ENCODE measurements at regions not wholly inside any gene's neighbourhood (a gene's known extent, or its start where the extent isn't known, plus 50 kb on each side); places are given as distances from the start of the nearest gene placed in this dataset.
"Not testable (repeated sequence)": the region's sequence is repeated elsewhere in the genome, so short reads cannot be mapped to it uniquely, and the experiment has no call there.

DNA sequence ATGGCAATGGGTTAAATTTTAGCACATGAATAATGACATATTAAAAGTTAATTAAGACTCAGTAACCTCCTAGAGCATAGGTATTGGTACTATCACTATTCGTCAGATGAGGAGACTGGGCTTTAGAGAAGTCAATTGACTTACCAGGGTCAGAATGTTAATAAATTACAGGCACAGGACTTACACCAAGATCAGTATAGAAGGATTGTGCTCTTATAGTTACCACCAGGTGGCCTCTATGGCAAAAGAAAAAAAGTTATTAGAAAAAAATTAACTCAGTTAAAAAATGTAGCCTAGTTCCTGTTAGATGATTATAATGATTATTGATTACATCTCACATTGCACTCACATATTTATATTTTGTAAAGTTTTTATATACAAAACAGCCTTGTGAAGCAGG, 1163.7 kb downstream of the FAM181B start:
- no peak for DNase-seq (ENCODE audit: low spot score in 2 of 2)
- H3K9me3 ChIP-seq: no peaks in the 10 kb centered on the region
- no peaks in the 10 kb centered on the region for H3K36me3 ChIP-seq (replicated peaks)
- H3K27me3 ChIP-seq (ENCODE audit: low read depth): no peaks in the 10 kb centered on the region
- no peak overlapping the region for H3K4me3 ChIP-seq
- in situ Hi-C loops (cut with MboI; ENCODE audit: low sequenced_read_pairs): no loop called here
- no peaks in the 10 kb centered on the region for H3K4me1 ChIP-seq

DNA sequence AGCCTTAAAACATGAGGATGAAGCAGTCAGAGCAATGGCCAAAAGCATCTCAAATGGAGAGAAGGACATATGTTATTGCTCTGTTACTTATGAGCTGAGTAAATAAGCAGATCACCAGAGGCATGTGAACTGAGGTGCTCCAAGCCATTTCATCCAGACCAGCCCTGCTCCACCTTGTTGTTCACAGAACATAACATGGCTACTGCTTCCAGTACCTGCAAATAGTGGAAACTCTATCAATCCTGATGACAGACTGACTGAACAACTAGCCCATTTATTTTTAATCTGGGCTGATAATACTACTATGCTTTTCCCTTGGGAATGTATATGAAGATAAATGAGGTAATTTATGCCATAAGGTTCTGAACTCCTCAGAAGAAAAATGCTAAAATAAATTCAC, 1164.7 kb downstream of the FAM181B start:
- Histone ChIP-seq H3K4me1 (no peaks in the 10 kb centered on the region), H3K27me3 (ENCODE audit: low read depth) (no peaks in the 10 kb centered on the region), H3K36me3 (replicated peaks) (no peaks in the 10 kb centered on the region), H3K4me3 (no peak overlapping the region), H3K9me3 (no peaks in the 10 kb centered on the region)
- DNase-seq (ENCODE audit: low spot score in 2 of 2): no peak
- in situ Hi-C loops (cut with MboI; ENCODE audit: low sequenced_read_pairs): no loop called here

DNA sequence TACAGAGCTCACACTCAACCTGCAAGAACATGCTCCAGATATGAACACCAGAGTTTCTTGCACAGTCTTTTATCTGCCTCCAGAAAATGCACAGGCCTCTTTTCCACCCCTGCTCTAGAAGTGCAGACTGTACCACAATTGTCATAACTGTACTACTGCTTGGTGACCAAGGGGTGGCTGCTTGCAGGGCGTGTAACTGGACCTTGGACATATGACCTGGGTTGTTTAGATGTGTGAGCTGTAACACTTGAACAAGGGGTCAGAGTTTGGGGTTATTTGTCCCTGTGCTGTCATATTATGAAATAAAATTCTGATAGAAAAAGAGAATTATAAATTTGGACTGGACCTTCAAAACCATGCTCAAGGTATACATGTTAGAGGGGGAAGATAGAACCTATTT, 1185.5 kb downstream of the FAM181B start:
- DNase-seq (ENCODE audit: low spot score in 2 of 2): no peak
- H3K9me3 ChIP-seq: no peaks in the 10 kb centered on the region
- H3K4me3 ChIP-seq: no peak overlapping the region
- in situ Hi-C loops (cut with MboI; ENCODE audit: low sequenced_read_pairs): no loop called here
- H3K36me3 ChIP-seq (replicated peaks): no peaks in the 10 kb centered on the region
- no peaks in the 10 kb centered on the region for H3K27me3 ChIP-seq (ENCODE audit: low read depth)
- H3K4me1 ChIP-seq: no peaks in the 10 kb centered on the region

- H3K36me3 ChIP-seq (replicated peaks); H3K4me3 ChIP-seq; H3K9me3 ChIP-seq; in situ Hi-C loops (cut with MboI; ENCODE audit: low sequenced_read_pairs); H3K4me1 ChIP-seq; H3K27me3 ChIP-seq (ENCODE audit: low read depth): not testable (repeated sequence)
- DNase-seq (ENCODE audit: low spot score in 2 of 2): peak in 1 of 2 experiments; percentile 6
Observed at GRCh38 chr11:81539806-81540205, 1193.9 kb downstream of the FAM181B start.

GRCh38 chr11:81515566-81515965, 1218.1 kb downstream of the FAM181B start:
- Histone ChIP-seq H3K4me3 (no peak overlapping the region), H3K36me3 (replicated peaks) (no peaks in the 10 kb centered on the region), H3K27me3 (ENCODE audit: low read depth) (no peaks in the 10 kb centered on the region), H3K9me3 (no peaks in the 10 kb centered on the region), H3K4me1 (no peaks in the 10 kb centered on the region)
- in situ Hi-C loops (cut with MboI; ENCODE audit: low sequenced_read_pairs): no loop called here
- DNase-seq (ENCODE audit: low spot score in 2 of 2): no peak

GRCh38 chr11:81497202-81497804, 1236.4 kb downstream of the FAM181B start:
- H3K36me3 ChIP-seq (replicated peaks): no peaks in the 10 kb centered on the region
- peak; percentile 36 to 42 for DNase-seq (ENCODE audit: low spot score in 2 of 2)
- H3K4me3 ChIP-seq: no peak overlapping the region
- H3K9me3 ChIP-seq: no peaks in the 10 kb centered on the region
- in situ Hi-C loops (cut with MboI; ENCODE audit: low sequenced_read_pairs): no loop called here
- no peaks in the 10 kb centered on the region for H3K27me3 ChIP-seq (ENCODE audit: low read depth)
- H3K4me1 ChIP-seq: no peaks in the 10 kb centered on the region

GRCh38 chr11:81496601-81497000, 1237.1 kb downstream of the FAM181B start:
- no peaks in the 10 kb centered on the region for H3K27me3 ChIP-seq (ENCODE audit: low read depth)
- H3K36me3 ChIP-seq (replicated peaks): no peaks in the 10 kb centered on the region
- H3K9me3 ChIP-seq: no peaks in the 10 kb centered on the region
- in situ Hi-C loops (cut with MboI; ENCODE audit: low sequenced_read_pairs): no loop called here
- DNase-seq (ENCODE audit: low spot score in 2 of 2): no peak
- no peaks in the 10 kb centered on the region for H3K4me1 ChIP-seq
- no peak overlapping the region for H3K4me3 ChIP-seq

GRCh38 chr11:81495699-81496292, 1237.9 kb downstream of the FAM181B start:
- DNase-seq (ENCODE audit: low spot score in 2 of 2): no peak
- in situ Hi-C loops (cut with MboI; ENCODE audit: low sequenced_read_pairs): no loop called here
- H3K4me1 ChIP-seq: no peaks in the 10 kb centered on the region

DNA sequence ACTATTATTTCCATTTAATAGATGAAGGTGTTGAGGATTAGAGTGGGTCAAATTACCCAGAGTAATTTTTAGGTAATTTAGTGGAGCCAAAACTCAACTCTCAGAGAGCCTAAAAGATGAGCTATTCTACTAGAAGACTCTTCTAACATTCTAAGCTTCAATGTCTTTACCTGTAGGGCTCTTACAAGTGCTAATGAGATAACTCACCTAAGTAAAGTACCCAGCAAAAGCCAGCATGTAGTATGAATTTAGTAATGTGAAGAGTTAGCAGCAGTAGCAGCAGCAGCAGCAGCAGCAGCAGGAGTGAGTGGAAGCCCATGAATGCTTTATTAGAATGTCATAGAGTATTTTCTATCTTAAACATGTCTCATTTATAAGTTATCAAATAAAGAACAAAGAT, 1239.2 kb downstream of the FAM181B start:
- Histone ChIP-seq H3K27me3 (ENCODE audit: low read depth) (no peaks in the 10 kb centered on the region), H3K9me3 (no peaks in the 10 kb centered on the region), H3K4me3 (no peak overlapping the region), H3K4me1 (no peaks in the 10 kb centered on the region), H3K36me3 (replicated peaks) (no peaks in the 10 kb centered on the region)
- DNase-seq (ENCODE audit: low spot score in 2 of 2): no peak
- in situ Hi-C loops (cut with MboI; ENCODE audit: low sequenced_read_pairs): no loop called here

More at GRCh38 chr11:81495699-81496292, 1237.9 kb downstream of the FAM181B start:
- Histone ChIP-seq H3K4me3 (no peak overlapping the region), H3K27me3 (ENCODE audit: low read depth) (no peaks in the 10 kb centered on the region), H3K9me3 (no peaks in the 10 kb centered on the region), H3K36me3 (replicated peaks) (no peaks in the 10 kb centered on the region)

DNA sequence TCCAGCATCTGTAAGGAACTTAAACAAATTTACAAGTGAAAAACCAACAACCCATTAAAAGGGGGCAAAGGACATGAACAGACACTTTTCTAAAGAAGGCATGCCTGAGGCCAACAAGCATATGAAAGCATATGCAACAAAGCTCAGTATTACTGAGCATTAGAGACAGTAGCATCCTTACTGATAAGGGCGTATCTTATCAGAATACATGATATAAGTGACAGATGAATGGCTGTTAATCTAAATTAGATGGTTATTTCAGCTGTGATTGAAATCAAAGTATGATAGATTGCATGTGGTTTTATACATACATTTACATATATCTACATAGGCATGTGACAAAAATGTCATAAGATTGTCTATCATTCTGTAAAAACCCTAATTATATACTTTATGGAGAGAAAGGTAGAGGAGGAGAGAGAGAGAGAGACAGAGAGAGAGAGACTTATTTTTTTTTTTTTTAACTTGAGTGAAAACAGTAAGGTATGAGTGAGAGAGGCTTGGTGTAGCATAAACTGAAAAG, 1240.7 kb downstream of the FAM181B start:
- DNase-seq (ENCODE audit: low spot score in 2 of 2): peak in 1 of 2 experiments; percentile 4
- no peaks in the 10 kb centered on the region for H3K36me3 ChIP-seq (replicated peaks)
- H3K4me1 ChIP-seq: no peaks in the 10 kb centered on the region
- H3K27me3 ChIP-seq (ENCODE audit: low read depth): no peaks in the 10 kb centered on the region
- in situ Hi-C loops (cut with MboI; ENCODE audit: low sequenced_read_pairs): no loop called here
- H3K9me3 ChIP-seq: no peaks in the 10 kb centered on the region
- H3K4me3 ChIP-seq: no peak overlapping the region

- Histone ChIP-seq H3K9me3 (no peaks in the 10 kb centered on the region), H3K27me3 (ENCODE audit: low read depth) (no peaks in the 10 kb centered on the region; the same call in 1 of the 2 replicates), H3K4me3 (no peak overlapping the region), H3K36me3 (replicated peaks) (no peaks in the 10 kb centered on the region), H3K4me1 (no peaks in the 10 kb centered on the region)
- no peak for DNase-seq (ENCODE audit: low spot score in 2 of 2)
- in situ Hi-C loops (cut with MboI; ENCODE audit: low sequenced_read_pairs): no loop called here
Observed at GRCh38 chr11:81487109-81487508, 1246.6 kb downstream of the FAM181B start.

- no peaks in the 10 kb centered on the region for H3K4me1 ChIP-seq
- H3K4me3 ChIP-seq: no peak overlapping the region
- H3K36me3 ChIP-seq (replicated peaks): no peaks in the 10 kb centered on the region
- in situ Hi-C loops (cut with MboI; ENCODE audit: low sequenced_read_pairs): no loop called here
- no peaks in the 10 kb centered on the region for H3K9me3 ChIP-seq
- H3K27me3 ChIP-seq (ENCODE audit: low read depth): no peaks in the 10 kb centered on the region; the same call in 1 of the 2 replicates
- DNase-seq (ENCODE audit: low spot score in 2 of 2): no peak
Observed at GRCh38 chr11:81484196-81484595, 1249.5 kb downstream of the FAM181B start.

- Histone ChIP-seq H3K4me3 (no peak overlapping the region), H3K36me3 (replicated peaks) (no peaks in the 10 kb centered on the region), H3K4me1 (no peaks in the 10 kb centered on the region), H3K9me3 (no peaks in the 10 kb centered on the region), H3K27me3 (ENCODE audit: low read depth) (peaks cover 3% of the 10 kb centered on the region; the same call in 1 of the 2 replicates)
- in situ Hi-C loops (cut with MboI; ENCODE audit: low sequenced_read_pairs): no loop called here
- no peak for DNase-seq (ENCODE audit: low spot score in 2 of 2)
Observed at GRCh38 chr11:81477277-81477676, 1256.4 kb downstream of the FAM181B start.

DNA sequence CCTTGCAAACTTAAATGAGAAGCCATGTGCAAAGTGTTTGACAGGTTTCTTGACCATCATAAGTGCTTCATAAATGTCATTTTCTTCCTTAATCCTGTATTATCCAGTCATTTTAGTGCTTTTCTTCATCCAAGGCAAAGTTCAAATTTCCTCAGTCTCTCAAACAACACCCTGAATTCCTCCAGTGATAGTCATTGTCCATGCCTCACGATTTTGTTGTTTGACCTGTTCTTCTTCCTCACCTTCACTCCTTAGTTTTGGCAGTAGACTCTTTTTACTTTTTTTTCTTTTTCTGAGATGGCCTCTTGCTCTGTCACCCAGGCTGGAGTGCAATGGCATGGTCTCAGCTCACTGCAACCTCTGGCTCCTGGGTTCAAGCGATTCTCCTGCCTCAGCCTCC, 1257.3 kb downstream of the FAM181B start:
- Histone ChIP-seq H3K4me3 (no peak overlapping the region), H3K36me3 (replicated peaks) (no peaks in the 10 kb centered on the region), H3K4me1 (no peaks in the 10 kb centered on the region), H3K27me3 (ENCODE audit: low read depth) (peaks cover 3% of the 10 kb centered on the region; the same call in 1 of the 2 replicates), H3K9me3 (no peaks in the 10 kb centered on the region)
- DNase-seq (ENCODE audit: low spot score in 2 of 2): no peak
- in situ Hi-C loops (cut with MboI; ENCODE audit: low sequenced_read_pairs): no loop called here

All from HAP-1 (cell line).